Astrocyte (in vitro differentiated cells and primary cell): ENCODE measurements at regions not wholly inside any gene's neighbourhood (a gene's known extent, or its start where the extent isn't known, plus 50 kb on each side); places are given as distances from the start of the nearest gene placed in this dataset.

Experiments used
- DNase-seq: peaks from one replicate; pipeline ENCODE4 v3.0.0-alpha.2; 2010; ENCODE audit warnings: low read depth
- FAIRE-seq: peaks from 2 replicates; lab custom pipeline; 2011; peaks lifted over from hg19 to GRCh38; lab: Jason Lieb, UNC
- H2AFZ ChIP-seq: 2 replicates; pipeline ENCODE4 v1.6.0; 2012; ENCODE audit warnings: low read depth, low read length, inconsistent platforms
- H3K27ac ChIP-seq: 2 replicates; pipeline ENCODE4 v1.5.1; 2011; ENCODE audit warnings: low read depth, low read length, inconsistent platforms
- H3K27me3 ChIP-seq: 2 replicates; pipeline ENCODE4 v1.6.0; 2011; ENCODE audit warnings: low read length, inconsistent platforms; ENCODE audit not compliant: insufficient read depth
- H3K36me3 ChIP-seq: 2 replicates; pipeline ENCODE4 v1.5.1; 2011; ENCODE audit warnings: low read length, inconsistent platforms; ENCODE audit not compliant: insufficient read depth
- H3K4me1 ChIP-seq: 2 replicates; pipeline ENCODE4 v1.5.1; 2011; ENCODE audit warnings: low read length, inconsistent platforms; ENCODE audit not compliant: insufficient read depth
- H3K4me2 ChIP-seq: 2 replicates; pipeline ENCODE4 v1.6.0; 2012; ENCODE audit warnings: low read length, inconsistent platforms
- H3K4me3 ChIP-seq: 2 replicates; pipeline ENCODE4 v1.5.1; 2011; ENCODE audit warnings: low read depth, mild to moderate bottlenecking, low read length, inconsistent platforms; ENCODE audit not compliant: insufficient read depth
- H3K79me2 ChIP-seq: 2 replicates; pipeline ENCODE4 v1.6.0; 2012; ENCODE audit warnings: mild to moderate bottlenecking, low read length, inconsistent platforms; ENCODE audit not compliant: insufficient read depth
- H3K9ac ChIP-seq: 2 replicates; pipeline ENCODE4 v1.6.0; 2012; ENCODE audit warnings: mild to moderate bottlenecking, low read length, inconsistent platforms
- H3K9me3 ChIP-seq: 2 replicates; pipeline ENCODE4 v1.5.1; 2012; ENCODE audit warnings: low read depth, mild to moderate bottlenecking, low read length, inconsistent platforms; ENCODE audit not compliant: insufficient read depth
- H4K20me1 ChIP-seq: 2 replicates; pipeline ENCODE4 v1.6.0; 2012; ENCODE audit warnings: low read length, inconsistent platforms; ENCODE audit not compliant: insufficient read depth
- H3K27ac Mint-ChIP-seq: one replicate; pipeline ENCODE4 v1.8.0; 2021; ENCODE audit warnings: mild to moderate bottlenecking, mixed read lengths; ENCODE audit not compliant: unreplicated experiment
- H3K27me3 Mint-ChIP-seq: one replicate; pipeline ENCODE4 v1.8.0; 2021; ENCODE audit warnings: low read depth, mixed read lengths; ENCODE audit not compliant: unreplicated experiment
- H3K36me3 Mint-ChIP-seq: one replicate; pipeline ENCODE4 v1.8.0; 2021; ENCODE audit warnings: low read depth, mixed read lengths; ENCODE audit not compliant: unreplicated experiment
- H3K4me1 Mint-ChIP-seq: one replicate; pipeline ENCODE4 v1.8.0; 2021; ENCODE audit warnings: low read depth, mixed read lengths; ENCODE audit not compliant: unreplicated experiment
- H3K4me3 Mint-ChIP-seq: one replicate; pipeline ENCODE4 v1.8.0; 2021; ENCODE audit warnings: mild to moderate bottlenecking, moderate library complexity, mixed read lengths; ENCODE audit not compliant: unreplicated experiment
- H3K9me3 Mint-ChIP-seq: one replicate; pipeline ENCODE4 v1.8.0; 2021; ENCODE audit warnings: mild to moderate bottlenecking, mixed read lengths; ENCODE audit not compliant: unreplicated experiment
- EZH2 ChIP-seq: IDR thresholded peaks from 2 replicates; pipeline ENCODE4 v1.6.1; 2012; ENCODE audit warnings: mild to moderate bottlenecking, low read length, inconsistent platforms; ENCODE audit not compliant: insufficient read depth
- TF ChIP-seq, protein P1 (sequence below): IDR thresholded peaks from 2 replicates; pipeline ENCODE4 v1.5.1; 2011; ENCODE audit warnings: low read depth, mild to moderate bottlenecking, inconsistent platforms, low read length, moderate library complexity; ENCODE audit not compliant: insufficient read depth

DNA sequence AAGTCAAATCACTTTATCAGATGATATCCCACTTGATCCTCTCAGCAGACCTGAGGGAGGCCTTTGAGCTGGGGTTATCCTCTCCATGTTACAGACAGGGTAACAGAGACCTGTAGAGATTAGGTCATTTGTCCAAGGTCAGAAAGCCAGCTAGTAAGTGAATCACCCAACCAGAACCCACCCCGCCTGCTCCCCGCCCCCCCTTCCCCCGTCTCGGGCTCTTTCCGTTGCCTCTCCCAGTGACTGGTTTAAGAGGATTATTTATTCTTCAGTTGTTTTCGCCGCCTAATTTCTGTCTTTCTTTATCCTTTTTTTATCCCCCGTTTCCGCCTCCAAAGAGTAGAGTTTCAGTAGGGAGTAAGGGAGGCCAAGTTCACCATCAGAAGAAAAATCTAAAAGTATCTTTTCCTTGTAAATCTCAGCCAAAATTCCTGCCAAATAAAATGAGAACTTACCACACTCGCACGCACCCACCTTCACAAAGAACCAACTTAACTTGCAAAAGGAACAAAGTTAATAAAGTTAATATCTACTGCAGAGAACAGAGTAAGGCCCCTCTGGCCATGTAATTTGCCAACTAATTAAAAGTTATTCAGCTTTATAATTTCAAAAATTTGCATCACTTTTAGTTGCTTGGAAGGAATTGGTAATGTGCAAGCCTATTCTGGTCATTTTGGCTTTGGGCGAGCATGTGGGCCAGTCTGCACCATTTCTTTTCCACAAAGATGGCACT, 76.8 kb upstream of the TRABD2B start:
- no peaks in the 10 kb centered on the region for H3K36me3 Mint-ChIP-seq

DNA sequence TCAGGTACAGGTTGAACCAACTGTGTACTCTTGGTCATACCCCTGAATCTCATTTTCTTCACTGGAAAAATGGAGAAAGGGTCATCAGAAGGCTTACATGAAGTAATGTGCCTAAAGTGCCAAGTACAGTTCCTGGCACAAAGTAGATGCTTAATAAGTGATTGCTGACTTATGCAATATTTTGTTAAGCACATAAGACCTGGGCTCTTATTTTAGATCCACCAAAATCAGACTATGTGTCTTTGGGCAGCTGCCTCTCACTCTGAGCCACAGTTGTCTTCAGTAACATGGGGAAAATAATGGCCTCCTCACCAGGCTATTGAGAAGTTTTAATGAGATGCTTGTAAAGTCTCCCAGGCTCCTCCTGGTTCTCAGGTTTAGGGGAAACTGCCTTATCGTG, 74.3 kb upstream of the TRABD2B start:
- Mint-ChIP-seq H3K9me3 (peaks cover 16% of the 10 kb centered on the region), H3K4me3 (no peak overlapping the region), H3K36me3 (peaks cover 3% of the 10 kb centered on the region), H3K27ac (no peak overlapping the region), H3K27me3 (peaks cover 38% of the 10 kb centered on the region), H3K4me1 (peaks cover 4% of the 10 kb centered on the region)
- H3K4me1 ChIP-seq: no peaks in the 10 kb centered on the region
- no peak overlapping the region for H3K4me3 ChIP-seq
- H3K27ac ChIP-seq: no peak overlapping the region
- no peaks in the 10 kb centered on the region for H3K36me3 ChIP-seq
- no peak for DNase-seq
- H3K9me3 ChIP-seq: no peaks in the 10 kb centered on the region
- no peak overlapping the region for H2AFZ ChIP-seq
- H4K20me1 ChIP-seq: no peaks in the 10 kb centered on the region
- no peaks in the 10 kb centered on the region for H3K79me2 ChIP-seq
- no peaks in the 10 kb centered on the region for H3K27me3 ChIP-seq
- no peak for TF ChIP-seq EZH2
- TF ChIP-seq, protein P1, sequence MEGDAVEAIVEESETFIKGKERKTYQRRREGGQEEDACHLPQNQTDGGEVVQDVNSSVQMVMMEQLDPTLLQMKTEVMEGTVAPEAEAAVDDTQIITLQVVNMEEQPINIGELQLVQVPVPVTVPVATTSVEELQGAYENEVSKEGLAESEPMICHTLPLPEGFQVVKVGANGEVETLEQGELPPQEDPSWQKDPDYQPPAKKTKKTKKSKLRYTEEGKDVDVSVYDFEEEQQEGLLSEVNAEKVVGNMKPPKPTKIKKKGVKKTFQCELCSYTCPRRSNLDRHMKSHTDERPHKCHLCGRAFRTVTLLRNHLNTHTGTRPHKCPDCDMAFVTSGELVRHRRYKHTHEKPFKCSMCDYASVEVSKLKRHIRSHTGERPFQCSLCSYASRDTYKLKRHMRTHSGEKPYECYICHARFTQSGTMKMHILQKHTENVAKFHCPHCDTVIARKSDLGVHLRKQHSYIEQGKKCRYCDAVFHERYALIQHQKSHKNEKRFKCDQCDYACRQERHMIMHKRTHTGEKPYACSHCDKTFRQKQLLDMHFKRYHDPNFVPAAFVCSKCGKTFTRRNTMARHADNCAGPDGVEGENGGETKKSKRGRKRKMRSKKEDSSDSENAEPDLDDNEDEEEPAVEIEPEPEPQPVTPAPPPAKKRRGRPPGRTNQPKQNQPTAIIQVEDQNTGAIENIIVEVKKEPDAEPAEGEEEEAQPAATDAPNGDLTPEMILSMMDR: no peak
- no peak for FAIRE-seq
- H3K9ac ChIP-seq: no peak overlapping the region
- H3K4me2 ChIP-seq: no peak overlapping the region

More for the DNA sequence above, 76.8 kb upstream of the TRABD2B start:
- no peak overlapping the region for H3K9ac ChIP-seq
- Mint-ChIP-seq H3K4me3 (no peak overlapping the region), H3K9me3 (peaks cover 15% of the 10 kb centered on the region), H3K4me1 (peaks cover 3% of the 10 kb centered on the region), H3K27me3 (peaks cover 49% of the 10 kb centered on the region), H3K27ac (no peak overlapping the region)
- peaks cover 3% of the 10 kb centered on the region for H3K27me3 ChIP-seq
- H3K9me3 ChIP-seq: no peaks in the 10 kb centered on the region
- no peaks in the 10 kb centered on the region for H4K20me1 ChIP-seq
- H3K4me1 ChIP-seq: no peaks in the 10 kb centered on the region
- H3K36me3 ChIP-seq: no peaks in the 10 kb centered on the region
- no peak overlapping the region for H2AFZ ChIP-seq
- no peak for DNase-seq
- TF ChIP-seq EZH2: no peak
- TF ChIP-seq, protein P1: no peak
- H3K4me2 ChIP-seq: no peak overlapping the region
- no peak overlapping the region for H3K27ac ChIP-seq
- no peaks in the 10 kb centered on the region for H3K79me2 ChIP-seq
- no peak overlapping the region for H3K4me3 ChIP-seq
- FAIRE-seq: no peak

DNA sequence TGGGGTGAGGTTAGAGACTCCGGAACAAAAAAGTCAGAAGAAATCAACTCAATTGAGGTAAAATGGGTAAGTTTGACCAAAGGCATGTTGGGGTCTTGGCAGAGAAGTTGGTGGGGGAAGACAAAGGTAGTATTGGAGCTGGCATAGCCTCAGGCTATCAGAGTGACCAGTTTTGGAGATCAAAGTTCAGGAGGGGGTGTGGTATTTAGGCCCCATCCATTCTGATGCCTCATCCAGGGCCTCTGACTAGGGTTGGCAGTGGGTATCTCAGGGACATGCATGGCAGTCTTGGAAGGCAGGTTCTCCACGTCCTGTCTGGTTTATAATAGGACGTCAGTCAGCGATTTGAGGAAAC, 73.2 kb upstream of the TRABD2B start:
- H3K36me3 ChIP-seq: no peaks in the 10 kb centered on the region
- H3K4me3 Mint-ChIP-seq: no peak overlapping the region
- H3K27ac Mint-ChIP-seq: no peak overlapping the region
- peaks cover 3% of the 10 kb centered on the region for H3K36me3 Mint-ChIP-seq
- no peaks in the 10 kb centered on the region for H3K79me2 ChIP-seq
- H3K9me3 Mint-ChIP-seq: peaks cover 18% of the 10 kb centered on the region
- no peak overlapping the region for H3K4me2 ChIP-seq
- no peak for TF ChIP-seq EZH2
- TF ChIP-seq, protein P1: no peak
- no peak overlapping the region for H2AFZ ChIP-seq
- H3K27me3 ChIP-seq: peaks cover 2% of the 10 kb centered on the region
- no peak overlapping the region for H3K27ac ChIP-seq
- no peak overlapping the region for H3K9ac ChIP-seq
- FAIRE-seq (no peak), DNase-seq (no peak)
- H3K4me3 ChIP-seq: no peak overlapping the region
- H3K4me1 Mint-ChIP-seq: peaks cover 5% of the 10 kb centered on the region
- H3K4me1 ChIP-seq: no peaks in the 10 kb centered on the region
- peaks cover 36% of the 10 kb centered on the region for H3K27me3 Mint-ChIP-seq
- H4K20me1 ChIP-seq: no peaks in the 10 kb centered on the region
- H3K9me3 ChIP-seq: no peaks in the 10 kb centered on the region
